Globus pallidus (tissue), 1 donor: ENCODE measurements at regions not wholly inside any gene's neighbourhood (a gene's known extent, or its start where the extent isn't known, plus 50 kb on each side); places are given as distances from the start of the nearest gene placed in this dataset.
"Not testable (repeated sequence)": the region's sequence is repeated elsewhere in the genome, so short reads cannot be mapped to it uniquely, and the experiment has no call there.

Experiments used
- DNase-seq: peaks from one replicate; pipeline ENCODE4 v3.0.0-alpha.2; 2015; ENCODE audit warnings: low spot score

DNA sequence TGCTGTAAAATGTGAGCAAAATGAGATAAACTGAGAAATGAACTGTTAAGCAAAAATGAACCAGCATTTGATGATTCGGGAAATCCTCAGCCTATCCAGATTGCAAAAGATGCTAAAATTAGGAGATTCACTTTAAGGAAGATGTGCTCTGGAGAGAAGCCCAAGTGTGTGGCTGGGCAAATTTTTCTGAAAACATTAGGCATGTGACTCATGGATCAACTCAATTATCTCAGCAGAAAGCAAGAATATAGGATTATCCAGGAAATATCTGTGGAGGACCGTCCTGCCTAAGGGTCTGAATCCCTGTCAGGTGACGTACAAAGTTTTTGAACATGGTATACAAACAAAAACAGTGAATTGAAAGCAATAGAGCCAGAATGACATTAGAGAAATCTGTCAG, 1268.3 kb upstream of the TMEFF2 start:
- DNase-seq = no peak

- no peak for DNase-seq
Measured at GRCh38 chr2:193462411-193462810, 1267.7 kb upstream of the TMEFF2 start.

GRCh38 chr2:193461431-193461934, 1266.8 kb upstream of the TMEFF2 start:
- DNase-seq = no peak

DNA sequence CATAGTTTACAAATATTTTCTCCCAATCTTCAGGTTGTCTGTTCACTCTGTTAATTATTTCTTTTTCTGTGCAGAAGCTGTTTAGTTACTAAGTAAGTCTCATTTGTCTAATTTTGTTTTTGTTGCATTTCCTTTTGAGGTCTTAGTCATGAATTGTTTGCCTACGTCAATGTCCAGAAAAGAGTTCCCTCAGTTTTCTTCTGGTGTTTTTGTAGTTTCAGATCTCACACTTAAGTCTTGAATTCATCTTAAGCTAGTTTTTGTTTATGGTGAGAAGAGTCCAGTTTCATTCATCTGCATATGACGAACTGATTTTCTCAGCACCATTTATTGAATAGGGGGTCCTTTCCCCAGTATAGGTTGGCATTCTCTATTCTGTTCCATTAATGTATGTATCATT, 1252.2 kb upstream of the TMEFF2 start:
- no peak for DNase-seq

DNA sequence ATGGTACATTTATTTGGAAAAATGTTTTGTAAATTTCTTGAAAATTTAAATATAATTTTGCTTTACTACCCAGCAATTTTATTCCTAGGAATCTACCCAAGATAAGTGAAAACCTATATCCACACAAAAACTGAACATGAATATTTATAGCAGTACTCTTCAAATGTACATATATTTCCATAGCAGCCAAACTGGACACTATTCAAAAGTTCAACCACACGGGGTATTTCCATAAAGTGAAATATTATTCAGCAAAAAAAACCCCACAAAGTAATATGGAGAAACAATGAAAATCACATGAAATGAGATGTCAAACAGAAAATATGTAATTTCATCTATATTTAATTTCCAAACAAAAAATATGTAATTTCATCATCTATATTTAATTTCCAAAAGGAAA, 1247.6 kb upstream of the TMEFF2 start:
- no peak for DNase-seq

GRCh38 chr2:193428336-193428818, 1233.6 kb upstream of the TMEFF2 start:
- DNase-seq = no peak

GRCh38 chr2:193412368-193412767, 1217.6 kb upstream of the TMEFF2 start:
- not testable (repeated sequence) for DNase-seq

- no peak for DNase-seq
Measured at GRCh38 chr2:193409951-193410350, 1215.2 kb upstream of the TMEFF2 start.

DNA sequence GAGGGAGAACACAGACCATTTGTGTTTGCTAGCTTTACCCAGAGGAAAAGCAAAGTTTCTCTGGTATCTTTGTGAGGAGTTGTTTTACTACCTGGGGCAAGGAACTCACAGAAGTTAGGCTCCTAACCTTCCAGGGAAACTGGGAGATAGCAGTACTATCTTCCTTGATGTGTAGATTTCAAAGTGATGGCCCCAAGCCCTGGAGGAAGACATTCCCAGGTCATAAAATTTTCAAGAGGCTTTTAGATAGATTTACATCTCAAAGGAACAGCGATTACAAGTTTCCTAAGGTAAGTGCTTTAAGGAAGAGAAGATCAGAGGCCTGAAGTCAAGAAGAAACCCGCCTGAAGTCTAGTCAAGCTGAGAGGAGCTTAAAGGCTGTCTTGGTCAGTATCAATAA, 1187.8 kb upstream of the TMEFF2 start:
- no peak for DNase-seq

DNA sequence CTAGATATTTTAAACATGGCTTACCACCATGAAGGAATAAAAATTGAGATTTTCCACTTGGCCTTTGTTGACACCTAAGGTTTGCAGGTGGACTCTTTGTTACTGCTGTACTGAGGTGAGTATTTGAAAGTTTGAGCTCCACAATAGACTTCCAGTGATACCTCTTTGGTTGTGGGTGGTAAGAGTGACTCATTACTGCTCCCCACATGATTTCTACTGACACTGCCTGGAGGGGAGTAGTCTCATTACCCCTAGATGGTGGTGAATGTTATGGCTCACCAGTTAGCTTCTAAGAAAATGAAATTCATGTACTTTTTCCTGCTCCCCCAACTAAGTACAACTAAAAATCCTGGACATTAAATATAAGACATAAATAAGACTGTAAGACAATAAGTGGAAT, 1183.1 kb upstream of the TMEFF2 start:
- no peak for DNase-seq

GRCh38 chr2:193373120-193373519, 1178.4 kb upstream of the TMEFF2 start:
- DNase-seq = no peak

DNA sequence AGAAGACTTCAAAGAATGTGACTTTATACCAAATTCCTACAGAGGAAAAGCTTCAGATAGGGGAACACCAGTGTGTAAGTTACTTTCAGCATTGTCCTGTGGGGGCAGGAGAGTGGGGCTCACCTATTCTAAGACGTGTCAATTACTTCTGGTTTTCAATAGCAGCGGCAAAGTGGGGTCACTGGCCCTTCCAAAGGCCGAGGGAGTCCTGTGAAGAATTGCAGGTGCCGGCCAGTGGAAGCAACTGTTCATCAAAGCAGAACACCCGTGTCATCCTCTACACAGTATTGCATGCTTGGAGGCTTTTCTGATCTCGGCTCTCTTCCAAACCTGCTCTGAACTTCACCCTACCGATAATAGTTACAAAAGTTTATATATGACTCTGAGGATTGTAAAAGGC, 1176.5 kb upstream of the TMEFF2 start:
- DNase-seq = no peak

GRCh38 chr2:193368615-193369014, 1173.9 kb upstream of the TMEFF2 start:
- no peak for DNase-seq

- DNase-seq = no peak
Measured at GRCh38 chr2:193357508-193357907, 1162.8 kb upstream of the TMEFF2 start.

DNA sequence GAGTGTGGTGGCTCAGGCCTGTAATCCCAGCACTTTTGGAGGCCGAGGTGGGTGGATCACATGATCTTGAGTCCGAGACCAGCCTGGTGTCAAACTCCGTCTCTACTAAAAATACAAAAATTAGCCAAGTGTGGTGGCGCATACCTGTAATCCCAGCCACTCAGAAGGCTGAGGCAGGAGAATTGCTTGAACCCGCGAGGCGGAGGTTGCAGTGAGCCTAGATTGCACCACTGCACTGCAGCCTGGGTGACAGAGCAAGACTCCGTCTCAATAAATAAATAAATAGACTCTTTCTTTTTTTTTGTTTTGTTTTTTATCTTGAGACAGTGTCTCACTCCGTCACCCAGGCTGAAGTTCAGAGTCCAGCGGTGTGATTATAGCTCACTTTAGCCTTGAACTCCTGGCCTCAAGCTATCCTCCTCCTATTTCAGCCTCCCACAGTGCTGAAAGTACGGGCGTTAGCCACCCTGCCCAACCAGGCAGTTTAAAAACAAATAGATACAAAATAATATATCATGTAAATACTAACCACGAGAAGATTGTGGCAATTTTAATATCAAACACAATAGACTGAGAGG, 1158.0 kb upstream of the TMEFF2 start:
- not testable (repeated sequence) for DNase-seq

DNA sequence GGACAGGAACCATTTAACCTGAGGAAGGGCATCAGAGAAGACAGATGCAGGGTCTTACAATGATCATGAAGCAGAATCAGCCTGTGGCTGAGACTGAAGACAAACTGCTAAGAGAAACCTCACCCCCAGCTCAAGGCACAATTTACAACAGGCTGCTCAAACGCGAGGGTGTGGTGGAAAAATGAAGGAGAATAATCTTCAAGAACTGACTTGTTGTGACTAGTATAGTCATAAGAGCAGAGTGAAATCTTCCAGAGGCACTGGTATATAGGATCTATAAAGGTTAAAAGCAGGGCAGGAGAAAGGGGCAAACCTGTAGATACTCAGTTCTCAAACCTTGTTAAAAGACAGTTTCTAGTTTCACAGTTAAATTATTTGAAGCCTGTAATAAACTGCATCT, 1155.8 kb upstream of the TMEFF2 start:
- no peak for DNase-seq

GRCh38 chr2:193349642-193350041, 1154.9 kb upstream of the TMEFF2 start:
- DNase-seq = no peak

DNA sequence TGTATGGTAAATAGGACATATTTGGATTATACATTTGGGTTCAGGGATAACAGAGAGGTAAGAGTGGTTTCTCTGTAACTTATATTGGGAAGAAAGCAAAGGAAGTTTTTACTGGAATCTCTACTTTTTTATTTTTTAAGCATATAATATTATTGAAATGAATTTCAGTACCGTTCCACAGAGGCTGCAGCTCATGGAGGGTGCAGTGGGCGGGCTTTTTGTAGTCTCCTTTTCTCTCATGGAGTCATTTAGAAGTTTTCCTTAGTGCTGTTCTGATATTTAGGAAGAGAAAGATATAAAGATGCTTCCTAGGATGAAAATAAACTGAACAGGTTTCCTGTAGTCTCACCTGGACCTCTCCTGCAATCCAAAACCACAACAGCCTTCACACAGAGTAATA, 1153.3 kb upstream of the TMEFF2 start:
- no peak for DNase-seq

DNA sequence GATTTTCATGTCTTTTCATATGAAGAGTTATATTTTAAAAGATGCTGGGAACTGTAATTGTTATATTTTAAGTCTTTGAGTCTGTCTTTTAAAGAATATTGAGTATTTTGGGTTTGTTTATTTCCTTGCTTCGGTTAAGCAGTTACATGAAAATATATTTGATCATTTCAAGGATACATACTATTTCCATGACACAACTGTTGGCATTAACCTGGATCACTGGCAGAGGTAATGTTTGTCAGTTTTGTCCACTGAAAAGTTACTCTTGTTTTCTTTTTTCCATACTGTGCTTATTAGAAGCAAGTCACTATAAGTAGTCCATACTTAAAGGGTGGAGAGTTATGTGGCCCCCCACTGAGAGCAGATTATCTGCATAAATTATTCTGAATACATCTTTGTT, 1142.0 kb upstream of the TMEFF2 start:
- DNase-seq = no peak

DNA sequence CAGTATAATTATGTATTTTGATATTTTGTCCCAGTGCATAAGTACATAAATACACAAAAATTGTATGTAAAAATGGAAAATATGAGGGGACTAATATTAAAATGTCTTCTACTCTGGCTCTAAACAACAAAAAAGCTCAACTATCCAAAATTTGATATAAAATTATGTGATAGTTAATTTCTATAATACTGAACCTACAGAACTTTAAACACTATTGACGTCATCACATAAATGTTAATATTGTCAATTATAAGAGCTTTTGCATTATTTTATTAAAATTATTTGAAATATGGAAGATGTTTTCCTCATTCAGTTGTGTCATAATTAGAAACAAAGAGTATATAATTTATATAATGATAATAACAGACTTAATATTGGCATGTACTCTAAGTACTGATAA, 1139.7 kb upstream of the TMEFF2 start:
- no peak for DNase-seq

DNA sequence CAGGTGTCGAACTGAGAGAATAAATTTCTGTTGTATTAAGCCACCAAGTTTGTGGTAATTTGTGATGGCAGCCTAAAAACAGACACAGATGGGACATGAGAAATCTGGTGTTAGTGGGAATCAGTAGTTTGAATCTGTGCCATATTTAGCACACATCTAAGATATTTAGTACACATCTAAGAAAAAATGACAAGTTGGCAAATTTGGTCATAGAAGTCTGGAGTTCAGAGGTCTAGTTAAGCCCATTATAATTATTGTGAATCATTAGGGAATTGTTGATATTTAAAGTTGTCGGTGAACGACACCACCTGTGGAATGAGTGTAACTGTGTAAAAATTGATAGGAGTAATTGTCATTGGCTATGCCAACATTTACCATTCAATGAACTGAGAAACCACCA, 1138.8 kb upstream of the TMEFF2 start:
- DNase-seq = no peak

DNA sequence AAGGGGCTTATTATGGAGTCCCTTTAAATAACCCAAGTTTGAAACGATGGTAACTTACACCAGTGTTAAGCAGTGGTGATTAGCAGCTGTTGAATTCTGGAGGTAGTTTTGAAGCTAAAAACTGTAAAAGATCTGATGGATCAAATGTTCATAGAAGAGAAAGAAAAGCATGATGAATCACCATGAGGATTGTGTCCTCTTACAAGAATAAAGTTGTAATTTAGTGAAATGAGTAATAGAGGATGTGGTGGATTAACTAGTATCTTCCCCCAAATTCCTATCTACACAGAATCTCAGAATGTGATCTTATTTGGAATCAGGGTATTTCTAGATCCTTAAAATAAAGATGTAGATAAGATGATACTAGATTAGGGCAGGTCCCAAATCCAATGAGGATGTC, 1138.2 kb upstream of the TMEFF2 start:
- DNase-seq = no peak

GRCh38 chr2:193331676-193332075, 1136.9 kb upstream of the TMEFF2 start:
- no peak for DNase-seq

GRCh38 chr2:193326296-193326695, 1131.6 kb upstream of the TMEFF2 start:
- no peak for DNase-seq
